IgD-negative memory B cell (primary cell): ENCODE measurements at regions not wholly inside any gene's neighbourhood (a gene's known extent, or its start where the extent isn't known, plus 50 kb on each side); places are given as distances from the start of the nearest gene placed in this dataset.

Source experiments
- H3K27ac Mint-ChIP-seq, 3 donors: one replicate each; pipeline ENCODE4 v1.8.0; 2020 to 2022; ENCODE audit warnings: mild to moderate bottlenecking in 3 of 3, mixed read lengths in 3 of 3, moderate library complexity in 1 of 3
- H3K27me3 Mint-ChIP-seq: one replicate; pipeline ENCODE4 v1.8.0; 2021; ENCODE audit warnings: mixed read lengths
- H3K36me3 Mint-ChIP-seq: one replicate; pipeline ENCODE4 v1.8.0; 2020; ENCODE audit warnings: mild to moderate bottlenecking, mixed read lengths
- H3K4me1 Mint-ChIP-seq, 3 donors: one replicate each; pipeline ENCODE4 v1.8.0; 2020 to 2022; ENCODE audit warnings: mixed read lengths in 3 of 3, mild to moderate bottlenecking in 1 of 3
- H3K4me3 Mint-ChIP-seq, 4 donors: one replicate each; pipeline ENCODE4 v1.8.0; 2020 to 2022; ENCODE audit warnings: mild to moderate bottlenecking in 4 of 4, mixed read lengths in 4 of 4, moderate library complexity in 3 of 4
- H3K9me3 Mint-ChIP-seq, 3 donors: one replicate each; pipeline ENCODE4 v1.8.0; 2020 to 2021; ENCODE audit warnings: mixed read lengths in 3 of 3, mild to moderate bottlenecking in 1 of 3

DNA sequence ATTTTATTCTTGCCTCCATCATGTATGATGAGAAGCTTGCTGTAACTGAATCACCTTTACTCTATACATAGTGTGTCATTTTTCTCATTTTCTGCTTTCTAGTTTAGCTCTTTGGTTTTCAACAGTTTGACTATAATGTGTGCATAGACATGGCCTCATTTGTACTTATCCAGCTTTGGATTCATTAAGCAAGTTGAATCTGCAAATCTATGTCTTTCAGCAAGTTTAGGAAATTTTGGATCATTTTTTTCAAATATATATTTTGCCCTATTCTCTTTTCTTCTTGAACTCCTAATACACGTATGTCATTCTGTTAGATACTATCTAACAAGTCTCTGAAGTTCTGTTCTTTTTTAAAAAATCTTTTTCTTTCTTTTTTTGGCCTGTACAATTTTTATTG lies 57.8 kb downstream of the PRLHR start:
- Mint-ChIP-seq H3K36me3 (no peaks in the 10 kb centered on the region), H3K4me3 (no peak overlapping the region), H3K27me3 (peaks cover 7% of the 10 kb centered on the region), H3K4me1 (no peaks in the 10 kb centered on the region), H3K9me3 (peaks cover 0 to 2% (median 0%) of the 10 kb centered on the region in 3 donors), H3K27ac (no peak overlapping the region)

DNA sequence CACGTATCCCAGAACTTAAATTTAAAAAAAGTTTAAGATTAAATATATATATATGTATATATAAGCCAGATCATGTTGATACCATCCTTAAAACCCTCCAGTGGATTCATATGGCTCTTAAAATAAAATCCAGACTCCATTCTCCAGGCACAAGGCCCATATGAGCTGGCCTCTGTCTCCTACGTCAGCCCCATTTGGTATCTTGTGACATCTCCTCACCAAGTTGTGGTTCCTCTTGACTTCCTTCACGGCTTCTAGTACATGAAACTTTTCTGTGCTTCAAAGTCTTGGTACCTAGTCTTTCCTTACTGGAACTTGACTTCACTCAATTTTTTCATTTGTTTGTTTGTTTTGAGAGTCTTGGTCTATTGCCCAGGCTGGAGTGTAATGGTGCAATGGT lies 61.3 kb downstream of the PRLHR start:
- Mint-ChIP-seq H3K27ac (no peak overlapping the region), H3K9me3 (peaks cover 0 to 2% (median 0%) of the 10 kb centered on the region in 3 donors), H3K4me1 (no peaks in the 10 kb centered on the region)

DNA sequence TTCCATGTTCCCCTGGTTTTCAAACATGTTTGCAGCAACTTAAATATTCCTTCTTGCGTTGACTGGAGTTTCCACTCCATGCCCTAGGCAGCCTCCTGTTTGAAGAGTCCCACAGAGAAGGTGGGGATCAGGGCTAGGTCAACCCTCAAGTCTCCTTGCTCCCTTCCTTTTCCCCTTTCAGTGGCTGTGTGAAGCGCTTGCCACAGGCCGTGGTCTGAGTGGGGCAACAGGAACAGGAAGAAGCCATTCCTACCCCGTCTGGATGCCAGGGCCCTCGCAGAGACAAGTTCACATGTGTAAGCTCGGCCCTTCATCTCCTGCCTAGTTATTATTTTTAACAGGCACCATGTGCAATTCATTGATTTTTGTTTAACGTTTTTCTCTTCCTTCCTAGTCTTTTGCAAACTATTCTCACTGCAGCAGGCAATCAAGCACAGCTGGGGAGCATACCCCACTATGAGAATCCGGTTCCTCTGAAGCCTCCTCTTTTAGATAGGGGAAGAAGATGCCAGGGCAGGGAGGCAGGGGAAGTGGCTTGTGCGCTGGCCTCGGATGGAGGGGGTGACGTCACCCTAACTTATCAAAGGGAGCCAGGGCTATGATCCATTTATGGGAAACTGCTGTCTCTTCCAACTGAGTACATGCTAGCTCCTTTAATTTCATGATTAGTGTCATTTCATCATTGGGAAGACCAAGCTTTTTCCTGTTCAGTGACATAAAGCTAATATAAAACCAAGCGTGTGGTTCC lies 64.2 kb downstream of the PRLHR start:
- Mint-ChIP-seq H3K27me3 (peaks cover 5% of the 10 kb centered on the region), H3K36me3 (no peaks in the 10 kb centered on the region), H3K9me3 (peaks cover 0 to 8% (median 0%) of the 10 kb centered on the region in 3 donors), H3K27ac (no peak overlapping the region), H3K4me1 (no peaks in the 10 kb centered on the region), H3K4me3 (no peak overlapping the region)

More for the DNA sequence above, 61.3 kb downstream of the PRLHR start:
- H3K36me3 Mint-ChIP-seq = no peaks in the 10 kb centered on the region
- H3K27me3 Mint-ChIP-seq = peaks cover 4% of the 10 kb centered on the region
- no peak overlapping the region for H3K4me3 Mint-ChIP-seq

DNA sequence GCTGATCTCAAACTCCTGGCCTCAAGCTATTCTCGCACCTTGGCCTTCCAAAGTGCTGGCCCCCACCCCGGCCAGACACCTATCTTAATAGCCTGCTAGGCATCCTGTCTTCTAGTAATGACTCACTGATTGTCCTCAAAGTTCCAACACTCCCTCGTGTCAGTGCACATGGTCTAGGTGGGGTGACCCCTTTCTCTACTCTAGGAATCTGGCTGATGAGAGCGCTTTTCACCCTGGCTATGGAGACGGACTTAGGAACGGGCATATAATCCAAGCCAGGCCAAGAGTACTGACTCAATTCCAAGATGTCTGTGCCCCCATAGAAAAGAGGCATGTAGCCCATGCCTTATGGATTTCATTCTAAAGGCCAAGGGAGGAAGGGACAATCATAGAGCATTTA lies 67.0 kb downstream of the PRLHR start:
- no peaks in the 10 kb centered on the region for H3K36me3 Mint-ChIP-seq
- H3K4me1 Mint-ChIP-seq = no peaks in the 10 kb centered on the region
- H3K9me3 Mint-ChIP-seq = peaks cover 0 to 6% (median 0%) of the 10 kb centered on the region in 3 donors
- no peak overlapping the region for H3K4me3 Mint-ChIP-seq
- peaks cover 5% of the 10 kb centered on the region for H3K27me3 Mint-ChIP-seq
- H3K27ac Mint-ChIP-seq = no peak overlapping the region

DNA sequence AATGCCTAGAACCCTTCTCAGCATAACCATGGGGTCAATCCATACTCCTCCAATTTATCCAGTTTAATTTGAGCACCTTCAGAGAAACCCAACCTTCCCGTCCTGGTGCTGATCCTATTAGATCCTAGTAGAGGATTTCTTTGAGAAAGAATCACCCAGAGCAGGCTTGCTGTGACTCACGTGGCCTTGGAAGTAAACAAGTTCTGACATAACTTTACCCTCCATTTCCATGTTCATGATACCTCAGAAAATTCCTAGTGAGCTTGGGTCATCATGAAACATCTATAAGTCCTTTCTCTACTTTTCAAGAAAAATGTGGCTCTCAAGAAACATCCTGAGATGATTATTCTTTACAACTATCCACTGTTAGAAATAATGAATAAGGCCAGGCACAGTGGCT lies 71.7 kb downstream of the PRLHR start:
- Mint-ChIP-seq H3K4me1 (no peaks in the 10 kb centered on the region), H3K27ac (no peak overlapping the region), H3K27me3 (peaks cover 2% of the 10 kb centered on the region), H3K4me3 (no peak overlapping the region), H3K9me3 (peaks cover 0 to 6% (median 0%) of the 10 kb centered on the region in 3 donors), H3K36me3 (no peaks in the 10 kb centered on the region)

DNA sequence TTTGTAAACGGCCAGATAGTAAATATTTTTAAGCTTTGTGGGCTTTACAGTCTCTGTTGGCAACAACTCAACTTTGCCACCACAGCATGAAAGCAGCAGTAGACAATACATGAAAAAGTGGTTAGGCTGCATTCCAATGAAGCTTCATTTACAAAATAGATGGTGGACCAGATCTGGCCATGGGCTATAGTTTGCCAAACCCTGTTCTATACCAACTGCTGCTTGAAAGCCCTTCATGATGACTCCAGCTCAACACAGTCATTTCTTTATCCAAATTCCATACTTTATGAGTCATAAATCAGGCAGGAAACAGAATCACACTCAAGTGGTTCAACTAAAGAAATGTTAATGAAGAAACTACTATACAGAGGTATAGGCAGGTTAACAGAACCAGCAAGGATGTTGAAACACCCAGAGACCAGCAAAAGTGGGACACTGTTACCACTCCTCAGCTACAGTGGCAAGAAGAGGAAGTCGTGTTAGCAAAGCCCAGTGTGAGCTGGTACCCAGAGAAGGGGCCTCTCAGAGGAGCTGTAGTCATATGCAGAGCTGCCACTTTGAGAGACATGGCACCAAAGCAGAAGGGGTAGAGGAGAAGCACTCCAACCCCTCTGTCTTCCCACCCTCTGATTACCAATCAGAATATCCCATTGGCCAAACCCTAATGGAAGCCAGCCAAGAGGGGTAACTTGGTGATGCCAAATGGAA lies 72.5 kb downstream of the PRLHR start:
- Mint-ChIP-seq H3K4me1 (no peaks in the 10 kb centered on the region), H3K27ac (no peak overlapping the region), H3K36me3 (no peaks in the 10 kb centered on the region), H3K4me3 (no peak overlapping the region), H3K9me3 (peaks cover 0 to 7% (median 5%) of the 10 kb centered on the region in 3 donors), H3K27me3 (no peaks in the 10 kb centered on the region)

DNA sequence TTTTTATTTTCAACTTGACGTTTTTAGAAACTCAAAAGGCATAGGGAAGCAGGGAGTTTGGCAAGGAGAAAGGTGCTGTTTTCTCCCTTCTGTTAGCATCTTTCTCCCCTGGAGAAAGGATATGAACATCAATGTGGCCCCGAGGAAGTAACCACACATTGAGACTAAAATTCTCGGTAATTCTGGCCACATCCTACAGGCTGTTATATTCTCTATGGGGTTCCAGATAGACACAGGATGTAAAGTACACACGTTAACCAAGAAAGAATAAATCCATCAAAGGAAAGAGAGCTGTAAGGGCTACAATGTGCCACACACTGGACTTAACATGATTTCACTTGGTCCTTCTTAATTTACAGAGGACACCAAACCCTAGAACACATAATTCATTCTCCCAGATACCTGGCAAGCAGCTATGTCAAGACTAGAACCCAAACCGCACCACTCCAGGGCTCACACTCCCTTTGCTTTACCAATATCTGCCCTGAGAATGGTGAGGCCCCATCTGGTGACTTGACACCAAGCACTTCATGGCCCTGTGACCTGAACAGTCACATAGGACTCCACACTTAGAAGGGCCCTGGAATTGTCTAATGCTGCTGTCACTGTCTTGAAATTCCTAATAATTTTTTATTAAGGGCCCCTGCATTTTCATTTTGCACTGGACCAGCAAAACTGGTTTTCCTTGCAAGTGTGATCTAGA lies 73.9 kb downstream of the PRLHR start:
- Mint-ChIP-seq H3K4me3 (no peak overlapping the region), H3K27me3 (no peaks in the 10 kb centered on the region), H3K36me3 (no peaks in the 10 kb centered on the region), H3K27ac (no peak overlapping the region), H3K9me3 (peaks cover 0 to 5% (median 4%) of the 10 kb centered on the region in 3 donors), H3K4me1 (no peaks in the 10 kb centered on the region)

DNA sequence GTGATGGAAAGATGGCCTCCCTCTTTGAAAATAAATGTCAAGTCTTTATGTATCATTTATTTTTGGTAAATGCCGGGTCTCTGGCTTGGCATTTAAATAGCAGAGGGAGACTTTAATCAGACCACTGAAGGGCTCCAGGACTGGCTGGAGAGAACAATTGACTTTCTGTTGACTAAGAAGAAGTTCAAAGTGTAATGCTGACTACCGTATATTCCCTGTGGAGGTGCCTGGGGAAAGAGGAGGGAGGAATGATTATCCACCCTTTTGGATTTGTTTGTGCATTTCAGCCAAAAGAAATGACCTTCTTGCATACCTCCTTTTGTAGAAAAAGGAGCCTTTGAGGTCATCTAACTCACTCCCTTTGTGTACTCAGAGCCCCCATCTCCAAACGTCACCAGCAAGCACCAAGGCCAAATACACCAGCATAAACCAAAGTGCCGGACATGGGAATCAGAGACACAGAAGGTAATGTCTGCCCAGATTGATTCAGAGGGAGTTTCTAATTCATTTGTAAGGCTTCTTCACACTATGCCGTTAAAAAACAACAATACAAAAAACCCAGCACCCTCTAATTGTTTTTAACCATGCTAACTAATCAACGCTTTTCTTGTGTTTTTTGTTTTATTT lies 75.2 kb downstream of the PRLHR start:
- peaks cover 0 to 8% (median 4%) of the 10 kb centered on the region in 3 donors for H3K9me3 Mint-ChIP-seq
- no peak overlapping the region for H3K4me3 Mint-ChIP-seq
- H3K36me3 Mint-ChIP-seq = no peaks in the 10 kb centered on the region
- no peaks in the 10 kb centered on the region for H3K4me1 Mint-ChIP-seq
- no peak overlapping the region for H3K27ac Mint-ChIP-seq
- peaks cover 2% of the 10 kb centered on the region for H3K27me3 Mint-ChIP-seq

DNA sequence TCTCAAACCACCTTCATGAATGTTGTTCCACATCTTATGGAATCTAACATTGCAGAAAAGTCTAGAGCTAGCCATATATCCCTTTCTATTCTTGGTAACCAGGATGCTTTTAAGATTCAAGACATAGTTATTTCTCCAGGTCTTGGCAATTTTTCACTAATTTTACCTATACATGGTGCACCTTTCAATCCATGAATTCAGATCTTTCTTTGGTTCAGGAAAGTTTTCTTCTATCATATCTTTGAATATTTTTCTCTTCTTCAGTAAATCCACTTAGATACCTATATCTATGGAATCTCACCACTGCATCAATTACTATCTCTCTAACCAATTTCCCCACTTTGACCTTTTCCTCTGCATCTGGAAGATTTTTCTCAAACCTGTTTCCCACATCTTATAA lies 77.4 kb downstream of the PRLHR start:
- Mint-ChIP-seq H3K4me3 (no peak overlapping the region), H3K27ac (no peak overlapping the region), H3K27me3 (peaks cover 2% of the 10 kb centered on the region), H3K4me1 (no peaks in the 10 kb centered on the region), H3K9me3 (peaks cover 0 to 8% (median 4%) of the 10 kb centered on the region in 3 donors), H3K36me3 (no peaks in the 10 kb centered on the region)

DNA sequence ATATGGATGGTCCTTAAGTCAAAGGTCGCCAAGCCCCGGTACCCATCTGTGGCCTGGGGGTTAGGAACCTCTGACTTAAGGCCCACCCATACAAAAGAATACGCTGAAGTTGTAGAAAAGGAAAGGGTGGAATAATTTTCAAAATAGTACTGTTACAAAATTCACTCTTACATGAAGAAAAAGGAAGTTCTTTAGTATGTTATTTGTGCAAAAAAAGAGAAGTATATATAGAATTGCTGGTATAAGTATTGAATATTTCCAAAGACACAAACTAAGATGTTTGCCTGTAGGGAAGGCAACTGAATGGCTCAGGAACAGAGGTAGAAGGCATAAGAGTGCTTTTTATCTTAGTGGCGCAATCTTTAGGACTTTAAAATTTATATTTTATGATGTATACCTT lies 78.7 kb downstream of the PRLHR start:
- peaks cover 0 to 8% (median 4%) of the 10 kb centered on the region in 3 donors for H3K9me3 Mint-ChIP-seq
- no peaks in the 10 kb centered on the region for H3K36me3 Mint-ChIP-seq
- peaks cover 2% of the 10 kb centered on the region for H3K27me3 Mint-ChIP-seq
- no peak overlapping the region for H3K4me3 Mint-ChIP-seq
- H3K27ac Mint-ChIP-seq = no peak overlapping the region
- no peaks in the 10 kb centered on the region for H3K4me1 Mint-ChIP-seq

DNA sequence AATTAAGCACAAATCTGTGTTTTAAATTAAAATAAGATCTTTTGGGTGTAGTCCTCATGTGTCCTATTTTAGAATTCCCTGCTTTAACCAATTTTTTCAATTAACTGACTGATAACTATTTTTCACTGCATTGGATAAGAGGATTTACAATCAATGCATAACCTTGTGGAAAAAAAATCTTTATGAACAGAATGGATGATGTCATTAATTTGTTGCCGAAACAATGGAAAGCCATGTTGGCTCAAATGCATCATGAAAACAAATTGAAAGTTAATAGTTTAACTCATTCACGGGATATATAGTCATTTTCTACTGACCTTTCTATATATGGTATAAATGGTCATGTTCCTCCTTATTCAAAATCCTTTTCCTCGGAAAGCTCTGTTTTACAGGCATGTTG lies 82.3 kb downstream of the PRLHR start:
- Mint-ChIP-seq H3K9me3 (peaks cover 0 to 5% (median 3%) of the 10 kb centered on the region in 3 donors), H3K4me3 (no peak overlapping the region), H3K4me1 (no peaks in the 10 kb centered on the region), H3K36me3 (no peaks in the 10 kb centered on the region), H3K27me3 (peaks cover 2% of the 10 kb centered on the region), H3K27ac (no peak overlapping the region)

DNA sequence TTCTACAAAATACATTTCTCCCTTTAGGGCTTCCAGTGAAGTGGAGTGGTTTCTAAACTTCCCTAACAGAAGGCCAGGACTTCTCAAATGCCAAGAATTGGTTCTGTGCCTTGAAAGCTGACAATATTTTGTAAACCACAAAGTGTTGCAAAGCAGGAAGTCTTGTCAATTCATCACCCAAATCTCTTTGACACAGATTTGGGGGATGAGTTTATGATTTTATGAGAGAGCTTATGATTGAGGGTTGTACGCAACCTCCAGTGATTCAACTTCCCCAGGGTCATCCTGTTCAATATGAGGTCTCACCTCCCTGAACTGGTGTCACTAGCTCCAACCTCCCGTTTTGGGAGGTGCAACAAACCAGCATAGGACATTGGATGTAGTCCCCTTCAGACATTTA lies 83.7 kb downstream of the PRLHR start:
- H3K4me1 Mint-ChIP-seq = no peaks in the 10 kb centered on the region
- H3K27ac Mint-ChIP-seq = no peak overlapping the region
- peaks cover 2% of the 10 kb centered on the region for H3K27me3 Mint-ChIP-seq
- no peaks in the 10 kb centered on the region for H3K36me3 Mint-ChIP-seq
- H3K9me3 Mint-ChIP-seq = peaks cover 0 to 3% (median 0%) of the 10 kb centered on the region in 3 donors
- no peak overlapping the region for H3K4me3 Mint-ChIP-seq

DNA sequence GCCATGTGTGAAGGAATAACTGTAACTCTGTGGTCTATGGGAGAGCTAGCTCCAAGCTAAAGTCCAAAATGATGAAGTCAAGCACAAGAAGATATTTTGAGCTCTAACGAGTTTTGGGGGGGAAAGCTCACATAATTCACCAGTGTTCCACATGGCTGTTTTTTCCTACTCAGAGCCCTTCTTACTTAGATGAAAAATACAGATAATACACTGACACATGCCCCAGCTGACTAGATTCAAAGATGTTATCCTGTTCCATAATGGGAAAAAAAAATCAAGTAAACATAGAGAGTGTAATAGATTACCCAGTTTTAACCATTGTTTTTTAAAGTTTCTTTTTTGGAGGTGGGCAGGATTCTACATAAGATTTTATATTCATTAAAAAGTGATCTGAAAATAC lies 86.6 kb downstream of the PRLHR start:
- H3K27ac Mint-ChIP-seq = no peak overlapping the region

DNA sequence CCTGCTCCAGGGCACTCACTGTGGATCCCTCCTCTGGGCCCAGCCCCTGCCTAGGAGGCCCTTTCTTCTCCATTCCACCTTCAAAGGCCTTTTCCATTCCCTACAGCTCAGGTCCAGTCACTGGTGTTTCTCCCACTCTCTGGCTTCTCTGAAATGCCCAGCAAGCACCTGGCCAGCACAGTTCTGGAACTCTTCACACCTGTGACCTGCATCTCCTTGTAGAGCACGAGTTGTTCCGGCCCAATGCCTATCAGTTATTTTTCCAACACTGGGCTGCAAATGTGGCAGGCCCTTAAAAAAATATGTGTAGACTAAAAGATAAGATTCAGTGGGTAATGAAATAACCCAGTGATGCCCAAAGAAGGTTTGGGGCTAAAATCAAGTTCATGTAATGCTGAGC lies 87.1 kb downstream of the PRLHR start:
- Mint-ChIP-seq H3K4me1 (peaks cover 0 to 2% (median 0%) of the 10 kb centered on the region in 3 donors), H3K27me3 (no peaks in the 10 kb centered on the region), H3K9me3 (no peaks in the 10 kb centered on the region), H3K27ac (no peak overlapping the region), H3K36me3 (no peaks in the 10 kb centered on the region), H3K4me3 (no peak overlapping the region)

More for the DNA sequence above, 86.6 kb downstream of the PRLHR start:
- peaks cover 0 to 2% (median 0%) of the 10 kb centered on the region in 3 donors for H3K4me1 Mint-ChIP-seq
- H3K36me3 Mint-ChIP-seq = no peaks in the 10 kb centered on the region
- no peak overlapping the region for H3K4me3 Mint-ChIP-seq
- H3K27me3 Mint-ChIP-seq = no peaks in the 10 kb centered on the region
- no peaks in the 10 kb centered on the region for H3K9me3 Mint-ChIP-seq
